Vagina (tissue), 2 donors: ENCODE measurements at regions not wholly inside any gene's neighbourhood (a gene's known extent, or its start where the extent isn't known, plus 50 kb on each side); places are given as distances from the start of the nearest gene placed in this dataset.

Source experiments
- POLR2AphosphoS5 ChIP-seq, 2 donors: sonication (generic); formaldehyde crosslinking; IDR thresholded peaks; one replicate each; pipeline ENCODE4 v1.9.0; 2017; ENCODE audit warnings: antibody characterized with exemption in 2 of 2, mild to moderate bottlenecking in 2 of 2, low read depth in 1 of 2; ENCODE audit not compliant: insufficient read depth in 1 of 2
- TF ChIP-seq, protein P1 (sequence below), 3 experiments: fragments of 450-650 bp in 2 of 3; fragments of 200-600 bp in 1 of 3; sonication (generic) in 1 of 3; IDR thresholded peaks; one replicate each; pipeline ENCODE4 v1.5.1; 2017 to 2019; ENCODE audit warnings: antibody characterized with exemption in 3 of 3, mild to moderate bottlenecking in 2 of 3, moderate library complexity in 2 of 3

- no peak for TF ChIP-seq POLR2AphosphoS5 (IDR thresholded peaks at IDR 0.05; ENCODE audit: insufficient read depth in 1 of 2, low read depth in 1 of 2)
- TF ChIP-seq, protein P1, sequence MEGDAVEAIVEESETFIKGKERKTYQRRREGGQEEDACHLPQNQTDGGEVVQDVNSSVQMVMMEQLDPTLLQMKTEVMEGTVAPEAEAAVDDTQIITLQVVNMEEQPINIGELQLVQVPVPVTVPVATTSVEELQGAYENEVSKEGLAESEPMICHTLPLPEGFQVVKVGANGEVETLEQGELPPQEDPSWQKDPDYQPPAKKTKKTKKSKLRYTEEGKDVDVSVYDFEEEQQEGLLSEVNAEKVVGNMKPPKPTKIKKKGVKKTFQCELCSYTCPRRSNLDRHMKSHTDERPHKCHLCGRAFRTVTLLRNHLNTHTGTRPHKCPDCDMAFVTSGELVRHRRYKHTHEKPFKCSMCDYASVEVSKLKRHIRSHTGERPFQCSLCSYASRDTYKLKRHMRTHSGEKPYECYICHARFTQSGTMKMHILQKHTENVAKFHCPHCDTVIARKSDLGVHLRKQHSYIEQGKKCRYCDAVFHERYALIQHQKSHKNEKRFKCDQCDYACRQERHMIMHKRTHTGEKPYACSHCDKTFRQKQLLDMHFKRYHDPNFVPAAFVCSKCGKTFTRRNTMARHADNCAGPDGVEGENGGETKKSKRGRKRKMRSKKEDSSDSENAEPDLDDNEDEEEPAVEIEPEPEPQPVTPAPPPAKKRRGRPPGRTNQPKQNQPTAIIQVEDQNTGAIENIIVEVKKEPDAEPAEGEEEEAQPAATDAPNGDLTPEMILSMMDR (IDR thresholded peaks at IDR 0.05) = no peak
Observed at GRCh38 chr7:94252124-94252523, 142.6 kb upstream of the COL1A2 start.
